RWPE1 (cell line): ENCODE measurements at regions not wholly inside any gene's neighbourhood (a gene's known extent, or its start where the extent isn't known, plus 50 kb on each side); places are given as distances from the start of the nearest gene placed in this dataset.

ENCODE experiments used
- CTCF ChIA-PET: fragments of 350-600 bp; sonication (Branson Sonifier 250); formaldehyde crosslinking; extraction: SDS; loops from one replicate; lab custom pipeline; 2021; lab: Yijun Ruan, JAX
- POLR2A ChIA-PET: fragments of 400-600 bp; formaldehyde crosslinking; extraction: SDS; loops from one replicate; lab custom pipeline; 2020; ENCODE audit warnings: antibody characterized with exemption; ENCODE audit not compliant: low non-redundant PET; lab: Yijun Ruan, JAX
- DNase-seq: peaks from one replicate; pipeline ENCODE4 v3.0.0; 2012; ENCODE audit warnings: low spot score
- H3K27ac ChIP-seq: fragments of 450-650 bp; 2 replicates; pipeline ENCODE4 v1.5.1; 2017
- CTCF ChIP-seq: fragments of 450-650 bp; conservative IDR thresholded peaks from 2 replicates; pipeline ENCODE4 v1.5.1; 2017; ENCODE audit warnings: low read depth, mild to moderate bottlenecking

- POLR2A ChIA-PET = no interaction called here
- DNase-seq = no peak
- TF ChIP-seq CTCF = no peak
- H3K27ac ChIP-seq = no peak overlapping the region
- CTCF ChIA-PET = no interaction called here
Observed at GRCh38 chr15:29465816-29466215, 196.2 kb upstream of the NSMCE3 start.

- ChIA-PET POLR2A (no interaction called here), CTCF (no interaction called here)
- no peak for DNase-seq
- no peak for TF ChIP-seq CTCF
- H3K27ac ChIP-seq = no peak overlapping the region
Observed at GRCh38 chr15:29465196-29465595, 195.6 kb upstream of the NSMCE3 start.

- ChIA-PET CTCF (no interaction called here), POLR2A (no interaction called here)
- no peak overlapping the region for H3K27ac ChIP-seq
- DNase-seq = no peak
- TF ChIP-seq CTCF = no peak
Observed at GRCh38 chr15:29461877-29462276, 192.3 kb upstream of the NSMCE3 start.

GRCh38 chr15:29458361-29458760, 188.7 kb upstream of the NSMCE3 start:
- no peak for DNase-seq
- no peak overlapping the region for H3K27ac ChIP-seq
- ChIA-PET CTCF (interaction anchor here (0.6 kb wide), 2 partner anchors 32 to 97 kb away, joined by 3 to 4 read pairs; no protein-coding TSS in a partner anchor), POLR2A (no interaction called here)
- TF ChIP-seq CTCF = no peak

GRCh38 chr15:29457729-29458128, 188.1 kb upstream of the NSMCE3 start:
- no peak for TF ChIP-seq CTCF
- no peak overlapping the region for H3K27ac ChIP-seq
- ChIA-PET CTCF (interaction anchor here (0.5 to 0.6 kb wide), 2 partner anchors 10 to 32 kb away, joined by 3 read pairs; no protein-coding TSS in a partner anchor), POLR2A (no interaction called here)
- DNase-seq = no peak

GRCh38 chr15:29456964-29457363, 187.3 kb upstream of the NSMCE3 start:
- ChIA-PET CTCF (no interaction called here), POLR2A (no interaction called here)
- no peak overlapping the region for H3K27ac ChIP-seq
- DNase-seq = no peak
- TF ChIP-seq CTCF = no peak

GRCh38 chr15:29456255-29456654, 186.6 kb upstream of the NSMCE3 start:
- no peak for TF ChIP-seq CTCF
- POLR2A ChIA-PET = no interaction called here
- no peak overlapping the region for H3K27ac ChIP-seq
- CTCF ChIA-PET = no interaction called here
- DNase-seq = no peak
